Left ventricle myocardium inferior (tissue), 1 donor: ENCODE measurements at regions not wholly inside any gene's neighbourhood (a gene's known extent, or its start where the extent isn't known, plus 50 kb on each side); places are given as distances from the start of the nearest gene placed in this dataset.

Experiments used
- DNase-seq: peaks from one replicate; pipeline ENCODE4 v3.0.0-alpha.2; 2020
- H3K27ac ChIP-seq: fragments of 200-600 bp; replicated peaks from 2 replicates; pipeline ENCODE4 v1.8.0; 2021
- H3K27me3 ChIP-seq: fragments of 200-600 bp; 2 replicates; pipeline ENCODE4 v1.8.0; 2021; ENCODE audit warnings: low read depth
- H3K36me3 ChIP-seq: fragments of 200-600 bp; 2 replicates; pipeline ENCODE4 v1.8.0; 2021
- H3K4me1 ChIP-seq: fragments of 200-600 bp; 2 replicates; pipeline ENCODE4 v1.8.0; 2021
- H3K4me3 ChIP-seq: fragments of 200-600 bp; 2 replicates; pipeline ENCODE4 v1.8.0; 2021; ENCODE audit warnings: mild to moderate bottlenecking, moderate library complexity
- H3K9me3 ChIP-seq: fragments of 200-600 bp; replicated peaks from 2 replicates; pipeline ENCODE4 v1.8.0; 2021
- intact Hi-C: fragments of 100-400 bp; cut with micrococcal nuclease; formaldehyde crosslinking; loops from one replicate; pipeline ENCODE4 v1.11.0; 2022
- TF ChIP-seq, protein P1 (sequence below): fragments of 200-600 bp; IDR thresholded peaks from 2 replicates; pipeline ENCODE4 v1.8.0; 2021; ENCODE audit warnings: antibody characterized with exemption, mild to moderate bottlenecking, borderline replicate concordance
- donor health status: DM: no; HTN: yes; CAD: no; lungs with severe emphysema.

DNA sequence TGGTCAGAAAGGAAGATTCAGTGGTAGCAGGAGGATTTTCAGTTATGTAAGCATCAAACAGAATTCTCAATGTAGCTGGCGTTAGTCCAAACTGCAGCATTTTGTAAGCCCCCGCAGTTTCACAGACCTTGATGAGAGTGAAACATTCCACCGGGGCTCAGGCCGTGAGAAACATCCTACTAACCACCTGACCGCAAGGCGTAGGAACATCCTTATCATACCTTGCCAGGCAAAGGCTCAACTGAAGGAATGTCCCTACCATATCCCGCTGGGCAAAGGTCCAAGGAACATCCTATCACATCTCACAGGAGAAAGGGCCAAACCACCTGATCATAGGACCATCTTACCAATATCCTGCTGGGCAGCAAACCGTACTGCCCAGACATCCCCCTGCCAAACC is 624.8 kb upstream of the TMEM132C start:
- TF ChIP-seq, protein P1, sequence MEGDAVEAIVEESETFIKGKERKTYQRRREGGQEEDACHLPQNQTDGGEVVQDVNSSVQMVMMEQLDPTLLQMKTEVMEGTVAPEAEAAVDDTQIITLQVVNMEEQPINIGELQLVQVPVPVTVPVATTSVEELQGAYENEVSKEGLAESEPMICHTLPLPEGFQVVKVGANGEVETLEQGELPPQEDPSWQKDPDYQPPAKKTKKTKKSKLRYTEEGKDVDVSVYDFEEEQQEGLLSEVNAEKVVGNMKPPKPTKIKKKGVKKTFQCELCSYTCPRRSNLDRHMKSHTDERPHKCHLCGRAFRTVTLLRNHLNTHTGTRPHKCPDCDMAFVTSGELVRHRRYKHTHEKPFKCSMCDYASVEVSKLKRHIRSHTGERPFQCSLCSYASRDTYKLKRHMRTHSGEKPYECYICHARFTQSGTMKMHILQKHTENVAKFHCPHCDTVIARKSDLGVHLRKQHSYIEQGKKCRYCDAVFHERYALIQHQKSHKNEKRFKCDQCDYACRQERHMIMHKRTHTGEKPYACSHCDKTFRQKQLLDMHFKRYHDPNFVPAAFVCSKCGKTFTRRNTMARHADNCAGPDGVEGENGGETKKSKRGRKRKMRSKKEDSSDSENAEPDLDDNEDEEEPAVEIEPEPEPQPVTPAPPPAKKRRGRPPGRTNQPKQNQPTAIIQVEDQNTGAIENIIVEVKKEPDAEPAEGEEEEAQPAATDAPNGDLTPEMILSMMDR, result no peak
- no peaks in the 10 kb centered on the region for H3K9me3 ChIP-seq

DNA sequence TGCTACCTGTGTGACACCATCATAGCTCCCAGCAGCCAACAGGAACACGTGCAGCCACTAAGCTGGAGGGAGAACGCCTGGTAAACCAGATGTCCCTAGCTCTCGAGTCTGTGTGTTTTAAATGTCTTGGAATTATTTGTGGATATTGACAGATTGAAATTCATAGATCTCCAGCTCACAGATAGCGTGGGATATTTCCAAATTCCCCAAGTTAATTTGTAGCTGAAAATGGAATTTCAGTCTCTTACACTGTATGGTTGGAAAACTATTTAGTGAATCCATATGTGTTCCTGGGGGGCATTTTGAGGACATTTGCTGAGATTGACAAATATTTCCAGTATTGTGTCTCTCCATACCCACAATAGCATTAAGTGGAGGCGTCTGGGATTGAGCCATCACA is 618.6 kb upstream of the TMEM132C start:
- DNase-seq, result no peak
- no peaks in the 10 kb centered on the region for H3K4me1 ChIP-seq
- H3K27ac ChIP-seq, result no peak overlapping the region
- no peak overlapping the region for H3K4me3 ChIP-seq
- no peaks in the 10 kb centered on the region for H3K36me3 ChIP-seq
- H3K9me3 ChIP-seq, result no peaks in the 10 kb centered on the region
- intact Hi-C loops, result no loop called here
- H3K27me3 ChIP-seq, result peaks cover 5% of the 10 kb centered on the region
- TF ChIP-seq, protein P1, result no peak

More for the DNA sequence above, 624.8 kb upstream of the TMEM132C start:
- no peaks in the 10 kb centered on the region for H3K4me1 ChIP-seq
- no peaks in the 10 kb centered on the region for H3K36me3 ChIP-seq
- no peak overlapping the region for H3K27ac ChIP-seq
- peaks cover 13% of the 10 kb centered on the region for H3K27me3 ChIP-seq
- intact Hi-C loops, result no loop called here
- DNase-seq, result no peak
- H3K4me3 ChIP-seq, result no peak overlapping the region

DNA sequence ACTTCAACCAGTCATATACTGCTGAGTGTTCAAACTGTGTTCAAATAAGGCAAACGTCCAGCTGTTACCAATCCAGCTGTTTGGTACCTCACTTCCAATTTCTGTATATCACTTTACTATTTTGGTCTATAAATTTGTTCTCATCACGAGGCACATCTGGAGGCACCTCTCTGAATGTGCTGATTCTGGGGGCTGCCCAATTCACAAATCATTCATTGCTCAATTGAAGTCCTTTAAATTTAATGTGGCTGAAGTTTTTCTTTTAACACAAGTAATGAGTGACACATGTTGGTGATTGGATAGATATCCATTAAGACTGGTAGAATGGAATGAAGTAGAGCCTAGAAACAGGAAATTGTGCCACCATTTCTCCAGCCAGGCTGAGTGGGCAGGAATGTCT is 617.0 kb upstream of the TMEM132C start:
- Histone ChIP-seq H3K9me3 (no peaks in the 10 kb centered on the region), H3K27me3 (peaks cover 5% of the 10 kb centered on the region), H3K4me1 (no peaks in the 10 kb centered on the region), H3K27ac (no peak overlapping the region), H3K36me3 (no peaks in the 10 kb centered on the region), H3K4me3 (no peak overlapping the region)
- TF ChIP-seq, protein P1, result no peak
- intact Hi-C loops, result no loop called here
- no peak for DNase-seq

DNA sequence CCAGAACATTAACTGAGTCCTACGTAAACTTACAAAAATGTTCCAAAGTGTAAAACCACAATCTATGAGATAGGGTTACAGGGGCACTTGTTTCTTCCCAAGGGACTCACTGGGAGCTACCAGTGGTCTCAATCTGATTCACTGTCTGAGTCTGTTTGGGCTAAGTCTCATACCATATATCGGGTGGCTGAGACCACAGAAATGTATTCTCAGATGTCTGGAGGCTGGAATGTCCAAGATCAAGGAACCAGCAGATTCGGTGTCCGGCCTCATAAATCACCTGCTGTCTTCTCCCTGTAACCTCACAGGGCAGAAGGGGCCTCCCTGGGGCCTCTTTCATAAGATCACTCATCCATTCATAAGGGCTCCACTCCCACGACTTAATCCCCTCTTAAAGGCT is 616.3 kb upstream of the TMEM132C start:
- DNase-seq, result no peak
- H3K4me1 ChIP-seq, result no peaks in the 10 kb centered on the region
- TF ChIP-seq, protein P1, result no peak
- H3K9me3 ChIP-seq, result no peaks in the 10 kb centered on the region
- intact Hi-C loops, result no loop called here
- H3K27me3 ChIP-seq, result peaks cover 3% of the 10 kb centered on the region
- no peaks in the 10 kb centered on the region for H3K36me3 ChIP-seq
- H3K4me3 ChIP-seq, result no peak overlapping the region
- H3K27ac ChIP-seq, result no peak overlapping the region

DNA sequence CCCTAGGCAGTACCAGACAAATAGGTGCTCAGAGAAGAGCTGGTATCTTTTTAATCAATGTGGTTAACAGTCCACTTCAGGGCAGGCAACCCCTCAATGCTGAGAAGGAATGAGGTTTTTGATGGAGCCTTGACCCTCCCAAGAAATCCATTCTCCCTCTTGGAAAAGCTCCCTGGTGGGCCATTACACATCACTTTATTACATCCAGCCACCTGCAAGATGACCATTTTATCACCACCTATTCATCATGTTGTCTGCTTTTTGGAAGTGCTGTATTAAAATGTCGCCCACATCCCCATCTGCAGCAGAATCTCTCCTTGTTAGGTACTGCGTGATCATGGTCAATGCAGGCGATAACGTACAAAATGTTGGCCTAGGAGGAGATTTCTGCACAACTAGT is 614.7 kb upstream of the TMEM132C start:
- Histone ChIP-seq H3K36me3 (no peaks in the 10 kb centered on the region), H3K9me3 (no peaks in the 10 kb centered on the region), H3K4me1 (no peaks in the 10 kb centered on the region), H3K27me3 (no peaks in the 10 kb centered on the region), H3K27ac (no peak overlapping the region), H3K4me3 (no peak overlapping the region)
- intact Hi-C loops, result no loop called here
- TF ChIP-seq, protein P1, result no peak
- no peak for DNase-seq
